ENCODE measurements at regions not wholly inside any gene's neighbourhood (a gene's known extent, or its start where the extent isn't known, plus 50 kb on each side); places are given as distances from the start of the nearest gene placed in this dataset.

- no peaks in the 10 kb centered on the region for H3K27me3 ChIP-seq (ENCODE audit: control insufficient read depth in 4 of 4, insufficient read depth in 4 of 4, low read length in 3 of 4)
- H3K4me1 ChIP-seq (ENCODE audit: control insufficient read depth in 4 of 4, insufficient read depth in 4 of 4, low read length in 3 of 4): no peaks in the 10 kb centered on the region
- H3K9me3 ChIP-seq (ENCODE audit: control insufficient read depth in 4 of 4, low read length in 3 of 4): no peaks in the 10 kb centered on the region
- H3K27ac ChIP-seq (ENCODE audit: low read depth in 1 of 2, low read length in 2 of 2): no peak overlapping the region
- TF ChIP-seq CTCF (IDR thresholded peaks at IDR 0.05; ENCODE audit: low read depth, low read length, missing input control) (no peak), HNF4G (IDR thresholded peaks at IDR 0.05) (no peak), EGR1 (IDR thresholded peaks at IDR 0.05; ENCODE audit: low read depth in 2 of 2) (no peak), NR2F2 (IDR thresholded peaks at IDR 0.05) (no peak), TAF1 (conservative IDR thresholded peaks at IDR 0.05) (no peak), MAX (IDR thresholded peaks at IDR 0.05) (no peak), SP1 (IDR thresholded peaks at IDR 0.05) (no peak), RXRA (IDR thresholded peaks at IDR 0.05) (no peak), ZBTB33 (IDR thresholded peaks at IDR 0.05) (no peak), JUND (IDR thresholded peaks at IDR 0.05) (no peak), REST (IDR thresholded peaks at IDR 0.05) (no peak), YY1 (IDR thresholded peaks at IDR 0.05) (no peak), GABPA (IDR thresholded peaks at IDR 0.05 in 1 of 2, conservative IDR thresholded peaks at IDR 0.05 in 1 of 2) (no peak), RAD21 (IDR thresholded peaks at IDR 0.05) (no peak), HNF4A (conservative IDR thresholded peaks at IDR 0.05) (no peak), ATF3 (IDR thresholded peaks at IDR 0.05) (no peak), FOXA1 (IDR thresholded peaks at IDR 0.05) (no peak), FOXA2 (IDR thresholded peaks at IDR 0.05) (no peak)
- H3K9ac ChIP-seq (ENCODE audit: low read depth in 1 of 2, low read length in 2 of 2): no peak overlapping the region
- no peaks in the 10 kb centered on the region for H3K36me3 ChIP-seq (ENCODE audit: control insufficient read depth in 4 of 4, insufficient read depth in 3 of 4, low read depth in 1 of 4, low read length in 3 of 4)
- WGBS: 82% methylated on average over 6 of the region's 6 CpGs
- no peak overlapping the region for H3K4me3 ChIP-seq (ENCODE audit: low read depth in 1 of 3, low read length in 3 of 3)
- no peak for DNase-seq (ENCODE audit: low spot score)
Measured at GRCh38 chr20:52746190-52746589, 226.0 kb upstream of the TSHZ2 start.
